Spleen (tissue), 11 donors: ENCODE measurements at regions not wholly inside any gene's neighbourhood (a gene's known extent, or its start where the extent isn't known, plus 50 kb on each side); places are given as distances from the start of the nearest gene placed in this dataset.
A peak's percentile ranks its signal among the peaks of the same experiment; 100 is the strongest.

Experiments used
- DNase-seq: peaks from one replicate; pipeline ENCODE4 v3.0.0-alpha.2; 2020
- H3K27ac ChIP-seq, 8 donors: fragments of 200-600 bp; sonication (generic) in 7 of 8; 1 replicate in 4 of 8; 2 replicates in 4 of 8; pipeline versions ENCODE4 v1.5.0 to v1.8.0; 2016 to 2021; ENCODE audit warnings: inconsistent platforms in 4 of 8, mild to moderate bottlenecking in 4 of 8, moderate library complexity in 1 of 8
- H3K27me3 ChIP-seq, 7 donors: fragments of 200-600 bp; sonication (generic) in 6 of 7; replicated peaks in 1 of 7; 1 replicate in 4 of 7; 2 replicates in 3 of 7; pipeline versions ENCODE4 v1.5.0 to v1.8.0; 2016 to 2021; ENCODE audit warnings: inconsistent platforms in 3 of 7, mild to moderate bottlenecking in 1 of 7
- H3K36me3 ChIP-seq, 6 donors: fragments of 200-600 bp; sonication (generic) in 5 of 6; 1 replicate in 4 of 6; 2 replicates in 2 of 6; pipeline versions ENCODE4 v1.5.0 to v1.8.0; 2016 to 2021; ENCODE audit warnings: inconsistent platforms in 2 of 6
- H3K4me1 ChIP-seq, 6 donors: fragments of 200-600 bp; sonication (generic) in 5 of 6; 1 replicate in 3 of 6; 2 replicates in 3 of 6; pipeline versions ENCODE4 v1.5.0 to v1.8.0; 2016 to 2021; ENCODE audit warnings: inconsistent platforms in 3 of 6
- H3K4me3 ChIP-seq, 8 donors: fragments of 200-600 bp; sonication (generic) in 7 of 8; 1 replicate in 4 of 8; 2 replicates in 4 of 8; pipeline versions ENCODE4 v1.5.0 to v1.8.0; 2016 to 2021; ENCODE audit warnings: inconsistent platforms in 4 of 8, mild to moderate bottlenecking in 4 of 8, moderate library complexity in 2 of 8
- H3K9me3 ChIP-seq, 8 donors: fragments of 200-600 bp; sonication (generic) in 7 of 8; 1 replicate in 4 of 8; 2 replicates in 4 of 8; pipeline versions ENCODE4 v1.5.0 to v1.8.0; 2016 to 2021; ENCODE audit warnings: inconsistent platforms in 4 of 8
- POLR2A ChIP-seq, 3 donors: fragments of 450-650 bp; IDR thresholded peaks; one replicate each; pipeline ENCODE4 v1.5.1; 2017; ENCODE audit warnings: antibody characterized with exemption in 3 of 3, mild to moderate bottlenecking in 1 of 3
- POLR2AphosphoS5 ChIP-seq, 3 donors: sonication (generic); formaldehyde crosslinking; IDR thresholded peaks; one replicate each; pipeline ENCODE4 v1.5.1; 2017; ENCODE audit warnings: antibody characterized with exemption in 3 of 3
- WGBS, 5 donors: extraction: QIAGEN DNeasy Blood & Tissue Kit in 3 of 5; methylation state at CpG; one replicate each; pipeline versions ENCODE4 v1.1.5 to v1.1.7; 2013 to 2018; 5-methylcytosine and 5-hydroxymethylcytosine counted together
- intact Hi-C: fragments of 100-400 bp; cut with DNase I; formaldehyde crosslinking; loops from one replicate; pipeline ENCODE4 v1.15.0; 2023; ENCODE audit warnings: low total_unique reads
- TF ChIP-seq, protein P1 (sequence below), 11 experiments: fragments of 200-600 bp in 7 of 11; fragments of 450-650 bp in 4 of 11; sonication (generic) in 4 of 11; IDR thresholded peaks in 8 of 11; conservative IDR thresholded peaks in 3 of 11; 1 replicate in 7 of 11; 2 replicates in 4 of 11; pipeline versions ENCODE4 v1.4.0 to v1.8.0; 2016 to 2021; ENCODE audit warnings: antibody characterized with exemption in 11 of 11, inconsistent platforms in 4 of 11, mild to moderate bottlenecking in 1 of 11
- donor health status: healthy with polysubstance abuse.
- donor health status: DM: no; HTN: no; CAD: no; lungs with moderate emphysema.
- donor health status: DM: no; HTN: no; CAD: no.
- donor health status: Bipolar disorder and iron deficiency.
- donor health status: healthy.
- donor health status: DM: no; HTN: no; CAD: no.
- donor health status: DM: yes; HTN: yes; CAD: no.

DNA sequence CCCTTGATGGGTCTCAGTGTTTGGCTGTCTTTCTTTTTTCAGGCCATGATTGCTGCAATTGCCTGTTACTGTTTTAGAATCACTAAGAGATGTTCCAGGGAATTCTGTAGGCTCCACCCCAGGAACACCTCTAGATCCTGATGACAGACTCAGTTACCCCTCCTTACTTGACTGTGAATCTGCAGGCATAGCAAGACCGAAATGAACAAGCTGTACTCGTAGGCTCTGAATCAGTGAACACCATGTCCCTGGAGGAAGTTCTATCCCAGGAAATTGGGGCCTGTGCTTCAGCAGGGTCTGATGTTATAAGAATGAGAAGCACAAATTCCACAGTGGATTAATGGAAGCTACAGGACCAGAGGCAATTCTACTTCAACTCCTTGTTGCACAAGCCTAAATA, 148.6 kb downstream of the COPS8 start:
- intact Hi-C loops, result no loop called here
- DNase-seq, result no peak
- Histone ChIP-seq H3K36me3 (no peaks in the 10 kb centered on the region), H3K4me1 (peaks cover 0 to 9% (median 0%) of the 10 kb centered on the region in 6 donors), H3K27me3 (peaks cover 0 to 15% (median 0%) of the 10 kb centered on the region in 7 donors), H3K27ac (no peak overlapping the region), H3K4me3 (no peak overlapping the region), H3K9me3 (no peaks in the 10 kb centered on the region)
- TF ChIP-seq POLR2AphosphoS5 (IDR thresholded peaks at IDR 0.05) (no peak), POLR2A (IDR thresholded peaks at IDR 0.05) (no peak)
- TF ChIP-seq, protein P1, sequence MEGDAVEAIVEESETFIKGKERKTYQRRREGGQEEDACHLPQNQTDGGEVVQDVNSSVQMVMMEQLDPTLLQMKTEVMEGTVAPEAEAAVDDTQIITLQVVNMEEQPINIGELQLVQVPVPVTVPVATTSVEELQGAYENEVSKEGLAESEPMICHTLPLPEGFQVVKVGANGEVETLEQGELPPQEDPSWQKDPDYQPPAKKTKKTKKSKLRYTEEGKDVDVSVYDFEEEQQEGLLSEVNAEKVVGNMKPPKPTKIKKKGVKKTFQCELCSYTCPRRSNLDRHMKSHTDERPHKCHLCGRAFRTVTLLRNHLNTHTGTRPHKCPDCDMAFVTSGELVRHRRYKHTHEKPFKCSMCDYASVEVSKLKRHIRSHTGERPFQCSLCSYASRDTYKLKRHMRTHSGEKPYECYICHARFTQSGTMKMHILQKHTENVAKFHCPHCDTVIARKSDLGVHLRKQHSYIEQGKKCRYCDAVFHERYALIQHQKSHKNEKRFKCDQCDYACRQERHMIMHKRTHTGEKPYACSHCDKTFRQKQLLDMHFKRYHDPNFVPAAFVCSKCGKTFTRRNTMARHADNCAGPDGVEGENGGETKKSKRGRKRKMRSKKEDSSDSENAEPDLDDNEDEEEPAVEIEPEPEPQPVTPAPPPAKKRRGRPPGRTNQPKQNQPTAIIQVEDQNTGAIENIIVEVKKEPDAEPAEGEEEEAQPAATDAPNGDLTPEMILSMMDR (IDR thresholded peaks at IDR 0.05 in 8 of 11, conservative IDR thresholded peaks at IDR 0.05 in 3 of 11), result no peak
- WGBS, 5 donors, result 78 to 100% (median 90%) methylated on average over 2 of the region's 2 CpGs

DNA sequence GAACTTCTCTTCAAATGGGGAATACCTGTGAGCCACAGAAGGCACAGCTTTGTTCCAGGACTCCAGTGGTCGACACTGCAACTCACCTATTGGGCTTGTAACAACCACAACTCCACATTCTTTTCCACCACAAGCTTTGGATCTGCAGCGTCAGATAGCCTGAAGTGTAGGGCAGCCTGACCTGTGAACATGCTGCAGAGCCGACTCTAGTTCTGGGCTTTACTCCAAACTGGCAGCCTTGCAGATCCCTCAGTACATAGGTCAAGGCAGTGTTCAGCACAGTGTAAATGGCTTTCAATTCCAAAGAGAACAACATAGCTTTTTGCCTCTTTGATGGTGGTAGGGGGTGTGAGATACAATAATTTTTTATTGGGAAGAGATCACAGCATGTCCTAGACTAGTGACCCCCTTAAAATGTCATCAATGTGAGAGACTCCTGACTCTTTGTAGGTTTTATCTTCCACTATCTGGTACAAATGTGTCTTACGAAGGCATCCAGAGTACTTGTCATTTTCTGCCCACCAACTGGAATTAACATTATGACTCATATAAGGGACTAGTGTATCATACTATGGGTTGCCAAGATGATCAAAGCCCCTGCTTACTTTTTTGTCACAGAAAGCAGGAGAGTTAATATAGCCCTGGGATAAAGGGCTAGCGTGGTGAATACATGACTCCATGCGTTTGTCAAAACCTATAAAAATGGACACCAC, 149.8 kb downstream of the COPS8 start:
- TF ChIP-seq POLR2AphosphoS5 (IDR thresholded peaks at IDR 0.05), result no peak
- TF ChIP-seq, protein P1 (IDR thresholded peaks at IDR 0.05 in 8 of 11, conservative IDR thresholded peaks at IDR 0.05 in 3 of 11), result no peak
- TF ChIP-seq POLR2A (IDR thresholded peaks at IDR 0.05), result no peak
- Histone ChIP-seq H3K4me3 (no peak overlapping the region), H3K36me3 (no peaks in the 10 kb centered on the region), H3K4me1 (peaks cover 0 to 9% (median 0%) of the 10 kb centered on the region in 6 donors), H3K27me3 (peaks cover 0 to 5% (median 0%) of the 10 kb centered on the region in 7 donors), H3K27ac (peak overlapping the region in 2 of 8 donors; percentile 4 to 51), H3K9me3 (peaks cover 0 to 12% (median 10%) of the 10 kb centered on the region in 8 donors)
- 64 to 85% (median 75%) methylated on average over 6 of the region's 6 CpGs for WGBS, 5 donors
- intact Hi-C loops, result no loop called here
- no peak for DNase-seq

DNA sequence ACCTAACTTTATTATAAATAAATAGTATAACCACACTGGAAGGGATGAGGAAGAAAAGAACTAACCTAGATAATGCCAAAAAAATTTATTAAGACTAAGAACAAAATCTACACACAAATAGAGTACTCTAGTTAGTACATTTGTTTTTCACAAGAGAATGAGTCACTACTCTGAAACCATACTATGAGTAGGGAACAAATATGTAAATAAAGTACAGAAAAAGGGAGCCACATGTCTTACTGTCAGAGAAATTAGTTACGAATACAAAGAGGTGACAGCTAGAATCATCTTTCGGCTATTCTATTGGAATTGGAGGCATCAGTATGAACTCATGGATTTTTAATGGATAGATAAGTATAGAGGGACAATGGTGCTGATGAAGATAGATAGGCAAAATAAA, 150.5 kb downstream of the COPS8 start:
- 85 to 93% (median 90%) methylated on average over 2 of the region's 2 CpGs for WGBS, 5 donors

DNA sequence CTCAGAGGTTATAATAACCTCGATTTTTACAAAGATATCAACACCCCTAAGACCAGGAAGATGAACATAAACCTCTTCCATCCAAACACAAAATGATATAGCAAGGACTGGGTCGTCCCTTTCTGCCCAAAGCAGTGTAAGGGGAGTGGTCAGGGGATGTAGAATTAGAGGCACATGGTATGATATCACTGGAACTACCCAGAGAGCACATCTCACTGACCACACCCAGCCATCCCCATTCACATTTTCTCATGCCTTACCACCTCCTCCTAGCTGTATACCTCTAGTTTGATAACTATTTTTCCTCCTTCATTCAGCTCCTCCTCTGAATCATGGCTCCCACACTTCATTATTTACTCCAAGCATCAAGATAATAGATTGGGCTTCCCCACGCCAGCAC, 152.6 kb downstream of the COPS8 start:
- DNase-seq, result no peak
- Histone ChIP-seq H3K4me1 (peaks cover 0 to 9% (median 0%) of the 10 kb centered on the region in 6 donors), H3K36me3 (no peaks in the 10 kb centered on the region), H3K27ac (no peak overlapping the region), H3K9me3 (peaks cover 0 to 38% (median 34%) of the 10 kb centered on the region in 8 donors), H3K27me3 (no peaks in the 10 kb centered on the region), H3K4me3 (no peak overlapping the region)
- TF ChIP-seq POLR2A (IDR thresholded peaks at IDR 0.05), result no peak
- no peak for TF ChIP-seq POLR2AphosphoS5 (IDR thresholded peaks at IDR 0.05)
- TF ChIP-seq, protein P1 (IDR thresholded peaks at IDR 0.05 in 8 of 11, conservative IDR thresholded peaks at IDR 0.05 in 3 of 11), result no peak
- 50 to 65% (median 57%) methylated on average over 3 of the region's 3 CpGs for WGBS, 5 donors
- intact Hi-C loops, result no loop called here

More for the DNA sequence above, 150.5 kb downstream of the COPS8 start:
- no peaks in the 10 kb centered on the region for H3K36me3 ChIP-seq
- no peaks in the 10 kb centered on the region for H3K27me3 ChIP-seq
- intact Hi-C loops, result no loop called here
- H3K4me3 ChIP-seq, result no peak overlapping the region
- TF ChIP-seq POLR2A (IDR thresholded peaks at IDR 0.05) (no peak), POLR2AphosphoS5 (IDR thresholded peaks at IDR 0.05) (no peak)
- TF ChIP-seq, protein P1 (IDR thresholded peaks at IDR 0.05 in 8 of 11, conservative IDR thresholded peaks at IDR 0.05 in 3 of 11), result no peak
- no peak for DNase-seq
- H3K27ac ChIP-seq, result no peak overlapping the region
- peaks cover 0 to 18% (median 17%) of the 10 kb centered on the region in 8 donors for H3K9me3 ChIP-seq
- H3K4me1 ChIP-seq, result peaks cover 0 to 9% (median 0%) of the 10 kb centered on the region in 6 donors
